ENCODE measurements at regions not wholly inside any gene's neighbourhood (a gene's known extent, or its start where the extent isn't known, plus 50 kb on each side); places are given as distances from the start of the nearest gene placed in this dataset.
"Not testable (repeated sequence)": the region's sequence is repeated elsewhere in the genome, so short reads cannot be mapped to it uniquely, and the experiment has no call there.

DNA sequence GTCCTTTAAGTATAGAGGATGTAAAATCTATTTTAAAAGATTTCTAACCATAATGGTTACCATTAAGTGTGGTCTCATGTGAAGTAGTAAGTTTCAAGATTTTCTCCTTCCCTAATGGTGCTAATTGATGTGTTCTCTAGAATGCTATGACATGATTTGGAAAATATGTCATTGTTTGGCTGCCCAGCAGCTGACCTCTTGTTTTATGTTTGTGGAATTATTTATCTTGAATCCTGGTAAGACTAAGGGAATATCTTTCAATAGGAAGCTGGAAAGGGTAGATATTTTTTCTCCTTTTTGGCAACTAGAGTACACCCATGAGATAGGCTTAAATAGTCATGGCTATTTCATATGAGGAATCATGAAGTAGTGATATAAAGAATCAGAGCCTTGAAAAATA is 139.8 kb upstream of the CHODL start:
- DNase-seq: no peak

GRCh38 chr21:18096413-18096812 is 148.2 kb upstream of the CHODL start:
- DNase-seq: not testable (repeated sequence)

GRCh38 chr21:18089786-18090185 is 154.8 kb upstream of the CHODL start:
- peak; percentile 22 for DNase-seq

GRCh38 chr21:18070392-18070791 is 174.2 kb upstream of the CHODL start:
- no peak for DNase-seq

GRCh38 chr21:18069875-18070274 is 174.8 kb upstream of the CHODL start:
- no peak for DNase-seq

GRCh38 chr21:18060402-18060801 is 184.2 kb upstream of the CHODL start:
- no peak for DNase-seq

DNA sequence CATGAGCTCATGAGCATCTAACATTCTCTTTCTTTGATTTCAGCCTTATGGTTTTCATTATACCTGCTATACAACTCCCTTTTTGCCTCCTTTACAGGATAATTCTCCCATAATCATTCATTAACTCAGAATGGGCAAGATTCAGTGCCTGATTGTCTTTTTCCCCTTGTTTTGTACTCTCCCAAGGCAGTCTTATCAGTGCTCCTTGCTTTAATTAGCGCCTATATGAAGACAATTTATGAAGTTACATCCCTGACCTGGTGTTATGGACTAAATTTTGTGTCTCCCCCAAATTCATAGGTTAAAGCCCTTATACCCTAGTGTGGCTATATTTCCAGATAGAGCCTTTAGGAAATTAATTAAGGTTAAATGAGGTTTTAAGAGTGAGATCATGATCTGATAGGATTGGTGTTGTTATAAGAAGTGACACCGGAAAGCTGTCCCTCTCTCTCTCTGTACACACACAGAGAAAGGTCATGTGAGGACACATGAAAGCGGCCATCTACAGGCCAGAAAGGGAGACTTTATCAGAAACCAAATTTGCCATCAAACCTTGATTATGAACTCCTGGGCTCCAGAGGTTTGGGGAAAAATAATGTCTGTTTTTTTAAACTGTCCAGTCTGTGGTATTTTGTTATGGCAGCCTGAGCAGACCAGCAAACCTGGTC is 185.8 kb upstream of the CHODL start:
- DNase-seq: no peak

GRCh38 chr21:18053151-18053550 is 191.5 kb upstream of the CHODL start:
- DNase-seq: no peak

DNA sequence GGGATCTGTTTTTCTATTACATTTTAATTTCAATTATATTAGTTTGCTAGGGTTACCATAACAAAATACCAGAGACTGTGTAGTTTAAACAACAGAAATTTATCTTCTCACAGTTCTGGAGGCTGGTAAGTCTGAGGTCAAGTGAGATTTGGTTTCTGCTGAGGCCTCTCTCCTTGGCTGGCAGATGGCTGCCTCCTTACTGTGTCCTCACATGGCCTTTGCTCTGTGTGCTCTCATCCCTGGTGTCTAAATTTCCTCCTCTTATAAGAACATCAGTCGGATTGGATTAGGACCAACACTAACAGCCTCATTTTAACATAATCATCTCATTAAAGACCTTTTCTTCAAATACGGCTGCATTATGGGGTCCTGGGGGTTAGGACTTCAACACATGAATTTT is 195.2 kb upstream of the CHODL start:
- DNase-seq: no peak

DNA sequence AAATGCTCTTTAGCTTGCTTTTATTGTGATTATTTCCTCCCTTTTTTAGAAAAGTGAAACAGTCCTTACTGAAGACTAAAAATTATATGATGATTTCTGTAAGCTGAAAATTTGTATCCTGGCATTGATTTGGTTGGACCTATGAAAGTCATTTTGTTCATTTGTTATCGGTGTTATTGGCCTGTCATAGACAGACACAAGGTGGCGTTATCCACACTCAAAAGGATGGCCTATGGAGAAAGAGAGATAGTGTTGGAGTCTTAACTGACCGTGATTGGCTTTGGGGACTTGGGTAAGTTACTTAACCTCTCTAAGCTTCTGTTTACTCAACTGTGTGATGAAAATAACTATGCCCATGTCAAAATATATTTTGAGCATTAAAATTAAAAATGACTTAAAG is 203.6 kb upstream of the CHODL start:
- peak; percentile 82 for DNase-seq

DNA sequence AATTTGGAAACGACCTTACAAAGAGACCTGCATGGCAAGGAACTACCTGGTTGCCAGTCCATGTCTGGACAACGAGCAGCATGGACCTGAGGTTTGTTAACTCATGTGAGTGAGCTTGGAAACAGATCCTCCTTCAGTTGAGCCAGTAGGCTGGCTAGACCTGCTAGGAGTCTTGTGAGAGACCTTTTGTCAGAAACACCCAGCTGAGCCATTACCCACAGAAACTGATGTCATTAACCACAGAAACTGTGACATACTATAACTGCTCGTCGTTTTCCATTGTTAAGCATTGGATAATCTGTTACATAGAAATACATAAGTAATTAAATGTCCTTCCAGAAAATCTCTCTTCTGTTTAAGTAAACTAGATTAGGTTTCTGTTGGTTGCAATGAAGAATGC is 211.1 kb upstream of the C21orf91 start:
- DNase-seq: peak; percentile 49

DNA sequence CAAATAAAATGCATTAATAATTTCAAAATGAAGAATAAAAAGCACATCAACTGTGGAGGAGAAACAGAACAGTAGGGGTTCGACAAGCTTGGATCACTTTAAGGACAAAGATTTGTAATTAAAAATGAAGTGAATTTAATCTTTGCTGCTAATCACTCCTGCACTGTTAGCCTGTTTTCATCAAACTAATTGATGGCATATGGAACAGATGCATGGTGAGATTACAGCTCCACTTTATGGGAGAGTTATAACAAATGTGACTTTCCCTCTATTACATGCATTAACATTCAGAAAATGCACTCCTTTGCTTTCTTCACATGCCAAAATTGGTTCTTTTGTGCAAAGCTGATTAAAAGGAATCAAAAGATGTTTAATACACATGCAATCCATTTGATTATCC is 207.2 kb upstream of the C21orf91 start:
- DNase-seq: no peak

DNA sequence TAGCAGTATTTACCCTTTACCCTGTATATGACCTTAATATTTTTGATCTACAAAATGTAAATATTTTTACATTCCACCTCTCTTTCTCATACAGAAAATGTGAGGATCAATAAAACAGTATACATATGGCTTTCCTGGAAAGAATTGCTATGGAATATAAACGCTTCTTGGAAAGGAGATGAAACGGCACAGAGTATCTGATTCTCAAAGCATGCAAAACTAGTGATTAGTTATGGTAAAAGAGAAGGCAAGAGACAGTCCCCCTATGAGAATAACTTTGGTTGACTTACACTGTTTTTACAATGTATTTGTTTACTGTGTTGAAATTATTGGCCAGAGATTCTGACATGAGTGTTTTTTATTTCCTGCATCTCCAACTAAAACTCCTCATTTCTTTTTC is 204.6 kb upstream of the C21orf91 start:
- DNase-seq: no peak

- no peak for DNase-seq
These were observed 204.0 kb upstream of the C21orf91 start for GRCh38 chr21:18023157-18023556.

DNA sequence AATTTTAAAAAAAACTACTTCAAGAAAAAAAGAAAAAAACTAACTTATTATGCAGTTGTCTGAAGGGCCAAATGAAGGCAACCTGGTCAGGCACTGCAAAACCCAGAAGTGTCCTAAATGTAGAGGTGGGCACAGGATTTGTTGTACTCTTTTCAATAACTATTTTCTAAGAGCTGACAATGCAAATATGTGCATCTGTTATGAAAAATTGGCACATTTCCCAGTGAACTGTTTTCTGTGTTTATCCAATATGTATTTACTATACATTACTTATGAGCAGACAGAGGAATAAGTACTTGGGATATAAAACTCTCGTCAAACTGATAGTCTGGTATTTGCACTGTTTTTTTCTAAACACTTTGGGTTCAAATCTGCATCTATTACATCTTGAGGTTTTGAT is 188.0 kb upstream of the C21orf91 start:
- DNase-seq: no peak

- no peak for DNase-seq
These were observed 187.5 kb upstream of the C21orf91 start for GRCh38 chr21:18006691-18007090.

DNA sequence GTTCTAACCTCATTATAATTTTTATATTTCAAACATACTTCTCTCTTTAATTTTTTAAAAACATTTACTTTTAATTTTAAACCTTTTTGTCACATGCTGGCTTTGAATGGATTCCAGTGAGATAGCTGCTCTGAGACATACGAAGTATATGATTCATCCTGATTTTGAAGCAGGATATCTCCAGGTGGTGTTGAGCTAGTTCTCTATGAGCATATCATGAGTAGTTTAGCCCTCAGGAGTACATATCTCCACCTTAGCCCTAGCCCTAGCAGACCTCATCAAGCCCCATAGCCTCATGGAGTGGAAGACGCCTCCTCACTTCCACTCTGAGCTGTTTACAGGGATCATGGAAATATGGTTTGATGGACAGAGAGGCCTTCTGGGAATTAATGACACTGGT is 183.2 kb upstream of the C21orf91 start:
- no peak for DNase-seq

GRCh38 chr21:18000981-18001686 is 182.0 kb upstream of the C21orf91 start:
- peak; percentile 94 for DNase-seq

GRCh38 chr21:17998599-17998998 is 179.4 kb upstream of the C21orf91 start:
- DNase-seq: not testable (repeated sequence)

GRCh38 chr21:17989780-17990179 is 170.6 kb upstream of the C21orf91 start:
- DNase-seq: no peak

DNA sequence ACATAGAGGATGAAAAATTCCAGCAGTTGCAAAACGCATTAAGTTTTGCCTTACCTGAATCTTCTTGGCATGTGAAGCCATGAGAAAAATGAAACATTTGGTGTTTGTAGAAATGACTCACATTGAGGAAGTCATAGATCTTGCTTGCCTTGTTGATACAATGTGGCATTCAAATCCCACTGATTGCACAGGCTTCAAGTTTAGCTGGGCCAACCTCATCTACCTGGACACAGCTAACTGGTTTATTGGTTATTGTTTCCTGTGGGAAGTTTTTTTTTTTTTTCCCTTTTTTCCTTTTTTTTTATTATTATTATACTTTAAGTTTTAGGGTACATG is 168.9 kb upstream of the C21orf91 start:
- no peak for DNase-seq

DNA sequence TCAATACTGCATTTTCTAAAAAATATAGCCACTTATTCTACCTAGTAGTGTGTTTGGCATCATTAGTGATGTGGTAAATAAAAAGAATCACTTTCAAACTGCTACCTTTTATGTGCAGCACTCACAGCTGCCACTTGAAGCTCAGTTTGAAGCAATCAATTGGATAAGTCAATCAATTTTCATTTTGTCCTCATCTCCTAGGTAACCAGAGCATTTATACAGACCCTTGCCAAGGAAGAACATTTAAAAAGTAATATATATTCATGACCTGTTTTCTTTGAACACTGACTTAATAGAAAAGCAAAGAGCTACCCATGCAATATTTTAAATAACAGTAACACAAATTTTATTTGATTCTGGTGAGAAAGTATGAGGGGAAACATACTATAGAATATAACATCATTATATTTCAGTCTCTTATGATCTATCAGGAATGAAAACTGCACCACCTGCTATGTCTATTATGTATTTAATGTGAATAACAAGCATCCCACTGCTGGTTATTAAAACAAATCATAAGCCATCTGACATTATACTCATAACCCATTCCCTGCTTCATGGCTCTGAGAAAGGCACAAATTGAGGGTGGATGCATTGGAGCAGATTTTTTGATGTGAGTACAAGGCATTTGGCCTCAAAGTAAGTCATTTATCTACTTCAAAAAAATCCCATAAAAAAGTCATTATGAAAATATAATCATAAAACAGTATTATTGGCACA is 168.4 kb upstream of the C21orf91 start:
- no peak for DNase-seq

DNA sequence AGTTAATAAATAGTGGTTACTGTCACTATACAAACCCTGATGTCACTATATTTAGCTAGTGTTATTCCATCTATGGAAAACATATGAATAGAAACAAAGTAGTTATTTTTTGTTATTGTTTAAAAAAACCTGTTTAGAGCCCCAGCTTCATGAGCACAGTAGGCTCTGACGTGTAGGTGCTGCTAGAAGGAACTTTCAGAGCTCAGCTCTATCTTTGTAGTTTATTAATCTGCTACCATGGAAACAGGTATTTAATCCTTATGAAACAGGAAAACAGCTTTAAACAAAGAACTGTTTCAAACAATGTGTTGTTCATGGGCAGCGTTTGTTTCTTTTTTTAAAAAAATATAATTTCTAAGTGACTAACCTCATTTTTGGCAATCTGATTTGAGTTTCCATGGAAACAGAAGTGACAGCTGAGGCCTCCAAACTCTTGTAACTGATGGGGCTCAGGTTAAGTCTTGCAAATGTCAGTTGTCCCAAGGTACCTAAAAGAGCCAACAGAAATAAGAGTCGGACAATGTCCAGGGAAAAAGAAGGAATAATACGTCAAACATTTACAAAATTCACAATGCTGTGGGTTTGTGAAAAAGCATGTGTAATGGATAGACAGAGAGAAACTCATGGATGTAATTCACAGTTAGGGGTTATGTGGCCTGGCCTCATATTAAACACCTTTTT is 162.0 kb upstream of the C21orf91 start:
- DNase-seq: no peak

- DNase-seq: no peak
These were observed 160.6 kb upstream of the C21orf91 start for GRCh38 chr21:17979763-17980162.

Measured in hematopoietic multipotent progenitor cell treated with erythropoietin and hydrocortisone succinate and interleukin-3 and kit ligand, for 4 days (in vitro differentiated cells).